Vagina (tissue), 2 donors: ENCODE measurements at regions not wholly inside any gene's neighbourhood (a gene's known extent, or its start where the extent isn't known, plus 50 kb on each side); places are given as distances from the start of the nearest gene placed in this dataset.

Experiments
- DNase-seq, 2 donors: peaks; one replicate each; pipeline ENCODE4 v3.0.0-alpha.2; 2017; ENCODE audit errors: extremely low spot score in 2 of 2
- H3K27ac ChIP-seq: fragments of 200-600 bp; sonication (generic); one replicate; pipeline ENCODE4 v1.5.1; 2019
- H3K27me3 ChIP-seq: fragments of 200-600 bp; sonication (generic); one replicate; pipeline ENCODE4 v1.5.1; 2019
- H3K36me3 ChIP-seq, 2 donors: fragments of 200-600 bp; sonication (generic); one replicate each; pipeline ENCODE4 v1.5.1; 2017 to 2019
- H3K4me1 ChIP-seq: fragments of 200-600 bp; sonication (generic); one replicate; pipeline ENCODE4 v1.5.1; 2019
- H3K4me3 ChIP-seq, 2 donors: fragments of 200-600 bp; sonication (generic); 1 replicate in 1 of 2; 2 replicates in 1 of 2; pipeline ENCODE4 v1.5.1; 2016 to 2019
- H3K9me3 ChIP-seq: fragments of 200-600 bp; sonication (generic); one replicate; pipeline ENCODE4 v1.5.1; 2019
- CTCF ChIP-seq, 3 experiments: fragments of 450-650 bp in 2 of 3; fragments of 200-600 bp in 1 of 3; sonication (generic) in 1 of 3; IDR thresholded peaks; one replicate each; pipeline ENCODE4 v1.5.1; 2017 to 2019; ENCODE audit warnings: antibody characterized with exemption in 3 of 3, mild to moderate bottlenecking in 2 of 3, moderate library complexity in 2 of 3
- POLR2A ChIP-seq, 2 donors: fragments of 450-650 bp; IDR thresholded peaks; one replicate each; pipeline ENCODE4 v1.6.1; 2017; ENCODE audit warnings: antibody characterized with exemption in 2 of 2, mild to moderate bottlenecking in 2 of 2, moderate library complexity in 2 of 2
- POLR2AphosphoS5 ChIP-seq, 2 donors: sonication (generic); formaldehyde crosslinking; IDR thresholded peaks; one replicate each; pipeline ENCODE4 v1.9.0; 2017; ENCODE audit warnings: antibody characterized with exemption in 2 of 2, mild to moderate bottlenecking in 2 of 2, low read depth in 1 of 2; ENCODE audit not compliant: insufficient read depth in 1 of 2
- intact Hi-C: fragments of 100-400 bp; cut with DNase I; formaldehyde crosslinking; loops from one replicate; pipeline ENCODE4 v1.15.1; 2023

GRCh38 chr9:96069629-96070220, 194.2 kb downstream of the ERCC6L2 start:
- Histone ChIP-seq H3K4me3 (no peak overlapping the region), H3K36me3 (no peaks in the 10 kb centered on the region), H3K27ac (no peak overlapping the region), H3K9me3 (no peaks in the 10 kb centered on the region), H3K27me3 (no peaks in the 10 kb centered on the region), H3K4me1 (peaks cover 9% of the 10 kb centered on the region)
- no peak for TF ChIP-seq CTCF (IDR thresholded peaks at IDR 0.05)
- no peak for TF ChIP-seq POLR2A (IDR thresholded peaks at IDR 0.05)
- TF ChIP-seq POLR2AphosphoS5 (IDR thresholded peaks at IDR 0.05; ENCODE audit: insufficient read depth in 1 of 2, low read depth in 1 of 2), result no peak
- intact Hi-C loops, result no loop called here
- DNase-seq, result no peak

GRCh38 chr9:96068511-96068910, 193.0 kb downstream of the ERCC6L2 start:
- TF ChIP-seq CTCF (IDR thresholded peaks at IDR 0.05), result no peak
- TF ChIP-seq POLR2A (IDR thresholded peaks at IDR 0.05), result no peak
- TF ChIP-seq POLR2AphosphoS5 (IDR thresholded peaks at IDR 0.05; ENCODE audit: insufficient read depth in 1 of 2, low read depth in 1 of 2), result no peak
- Histone ChIP-seq H3K27ac (no peak overlapping the region), H3K9me3 (no peaks in the 10 kb centered on the region), H3K4me1 (peaks cover 9% of the 10 kb centered on the region), H3K4me3 (no peak overlapping the region), H3K27me3 (no peaks in the 10 kb centered on the region), H3K36me3 (no peaks in the 10 kb centered on the region)
- no peak for DNase-seq
- intact Hi-C loops, result no loop called here

GRCh38 chr9:96067600-96067999, 192.1 kb downstream of the ERCC6L2 start:
- H3K27ac ChIP-seq, result no peak overlapping the region
- DNase-seq, result no peak
- H3K4me3 ChIP-seq, result no peak overlapping the region
- H3K27me3 ChIP-seq, result no peaks in the 10 kb centered on the region
- H3K4me1 ChIP-seq, result peaks cover 9% of the 10 kb centered on the region
- no peaks in the 10 kb centered on the region for H3K36me3 ChIP-seq
- intact Hi-C loops, result no loop called here
- TF ChIP-seq CTCF (IDR thresholded peaks at IDR 0.05), result no peak
- no peak for TF ChIP-seq POLR2AphosphoS5 (IDR thresholded peaks at IDR 0.05; ENCODE audit: insufficient read depth in 1 of 2, low read depth in 1 of 2)
- TF ChIP-seq POLR2A (IDR thresholded peaks at IDR 0.05), result no peak
- no peaks in the 10 kb centered on the region for H3K9me3 ChIP-seq

GRCh38 chr9:96067004-96067403, 191.5 kb downstream of the ERCC6L2 start:
- no peak overlapping the region for H3K27ac ChIP-seq
- no peak overlapping the region for H3K4me3 ChIP-seq
- peaks cover 14% of the 10 kb centered on the region for H3K4me1 ChIP-seq
- DNase-seq, result no peak
- intact Hi-C loops, result no loop called here
- no peaks in the 10 kb centered on the region for H3K9me3 ChIP-seq
- TF ChIP-seq CTCF (IDR thresholded peaks at IDR 0.05) (no peak), POLR2AphosphoS5 (IDR thresholded peaks at IDR 0.05; ENCODE audit: insufficient read depth in 1 of 2, low read depth in 1 of 2) (no peak), POLR2A (IDR thresholded peaks at IDR 0.05) (no peak)
- H3K36me3 ChIP-seq, result no peaks in the 10 kb centered on the region
- H3K27me3 ChIP-seq, result no peaks in the 10 kb centered on the region

- TF ChIP-seq CTCF (IDR thresholded peaks at IDR 0.05), result no peak
- no peak for TF ChIP-seq POLR2A (IDR thresholded peaks at IDR 0.05)
- TF ChIP-seq POLR2AphosphoS5 (IDR thresholded peaks at IDR 0.05; ENCODE audit: insufficient read depth in 1 of 2, low read depth in 1 of 2), result no peak
- Histone ChIP-seq H3K4me1 (peaks cover 11% of the 10 kb centered on the region), H3K9me3 (no peaks in the 10 kb centered on the region), H3K27me3 (no peaks in the 10 kb centered on the region), H3K4me3 (no peak overlapping the region), H3K27ac (no peak overlapping the region), H3K36me3 (no peaks in the 10 kb centered on the region)
- no peak for DNase-seq
- intact Hi-C loops, result no loop called here
These were observed 190.2 kb downstream of the ERCC6L2 start for GRCh38 chr9:96065482-96066251.
